ENCODE measurements at regions not wholly inside any gene's neighbourhood (a gene's known extent, or its start where the extent isn't known, plus 50 kb on each side); places are given as distances from the start of the nearest gene placed in this dataset.

DNA sequence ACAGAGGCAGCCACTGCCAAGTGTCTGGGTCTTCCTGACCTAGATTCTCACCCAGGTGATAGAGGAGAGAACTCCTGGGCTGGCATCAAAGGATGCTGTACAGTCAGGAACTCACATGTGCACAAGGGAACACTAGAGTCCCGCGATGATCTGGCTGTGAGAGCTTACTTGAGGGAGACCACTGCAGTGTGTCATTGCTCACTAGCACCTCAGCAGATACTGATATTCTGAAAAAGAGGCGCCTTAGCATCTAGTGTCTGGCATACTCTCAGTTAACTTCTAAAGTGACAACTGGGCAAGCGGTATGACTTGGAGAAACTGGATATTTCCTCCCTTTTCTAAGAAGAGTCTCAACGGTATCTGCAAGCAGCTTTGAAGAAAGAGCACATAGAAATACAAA is 189.9 kb downstream of the CMPK2 start:
- TF ChIP-seq EZH2 (IDR thresholded peaks at IDR 0.05; ENCODE audit: borderline replicate concordance) (no peak), EZH2phosphoT487 (IDR thresholded peaks at IDR 0.05; ENCODE audit: low read depth, severe bottlenecking, unreplicated experiment) (no peak)
- TF ChIP-seq, protein P1, sequence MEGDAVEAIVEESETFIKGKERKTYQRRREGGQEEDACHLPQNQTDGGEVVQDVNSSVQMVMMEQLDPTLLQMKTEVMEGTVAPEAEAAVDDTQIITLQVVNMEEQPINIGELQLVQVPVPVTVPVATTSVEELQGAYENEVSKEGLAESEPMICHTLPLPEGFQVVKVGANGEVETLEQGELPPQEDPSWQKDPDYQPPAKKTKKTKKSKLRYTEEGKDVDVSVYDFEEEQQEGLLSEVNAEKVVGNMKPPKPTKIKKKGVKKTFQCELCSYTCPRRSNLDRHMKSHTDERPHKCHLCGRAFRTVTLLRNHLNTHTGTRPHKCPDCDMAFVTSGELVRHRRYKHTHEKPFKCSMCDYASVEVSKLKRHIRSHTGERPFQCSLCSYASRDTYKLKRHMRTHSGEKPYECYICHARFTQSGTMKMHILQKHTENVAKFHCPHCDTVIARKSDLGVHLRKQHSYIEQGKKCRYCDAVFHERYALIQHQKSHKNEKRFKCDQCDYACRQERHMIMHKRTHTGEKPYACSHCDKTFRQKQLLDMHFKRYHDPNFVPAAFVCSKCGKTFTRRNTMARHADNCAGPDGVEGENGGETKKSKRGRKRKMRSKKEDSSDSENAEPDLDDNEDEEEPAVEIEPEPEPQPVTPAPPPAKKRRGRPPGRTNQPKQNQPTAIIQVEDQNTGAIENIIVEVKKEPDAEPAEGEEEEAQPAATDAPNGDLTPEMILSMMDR (IDR thresholded peaks at IDR 0.05; ENCODE audit: poor library complexity) = no peak

All from hepatocyte (in vitro differentiated cells).